ENCODE measurements at regions not wholly inside any gene's neighbourhood (a gene's known extent, or its start where the extent isn't known, plus 50 kb on each side); places are given as distances from the start of the nearest gene placed in this dataset.

- TF ChIP-seq EZH2phosphoT487 (IDR thresholded peaks at IDR 0.05; ENCODE audit: borderline replicate concordance, low read length) (no peak), CTCF (IDR thresholded peaks at IDR 0.05; ENCODE audit: low read depth, low read length, poor library complexity, severe bottlenecking) (no peak)
- no peaks in the 10 kb centered on the region for H3K27me3 ChIP-seq (ENCODE audit: control insufficient read depth, low read length)
- no peak overlapping the region for H3K4me2 ChIP-seq (ENCODE audit: low read length)
- H3K4me1 ChIP-seq (ENCODE audit: control insufficient read depth, low read length) = no peaks in the 10 kb centered on the region
- H3K36me3 ChIP-seq (ENCODE audit: control insufficient read depth, low read length) = no peaks in the 10 kb centered on the region
- no peak overlapping the region for H3K27ac ChIP-seq (ENCODE audit: low read depth, low read length)
- H3F3A ChIP-seq (ENCODE audit: control insufficient read depth, insufficient read depth) = no peaks in the 10 kb centered on the region
- no peak overlapping the region for H3K4me3 ChIP-seq (ENCODE audit: low read length)
- H4K20me1 ChIP-seq (ENCODE audit: control insufficient read depth, insufficient read depth, low read depth, low read length) = no peaks in the 10 kb centered on the region
- H3K9me2 ChIP-seq (replicated peaks; ENCODE audit: control insufficient read depth, low read length) = no peaks in the 10 kb centered on the region
- no peaks in the 10 kb centered on the region for H3K79me2 ChIP-seq (ENCODE audit: control insufficient read depth, low read length)
- H3K9me3 ChIP-seq (ENCODE audit: control insufficient read depth, insufficient read depth, low read length) = no peaks in the 10 kb centered on the region
Measured at GRCh38 chr6:97423190-97423589, 140.2 kb upstream of the MMS22L start.

- Histone ChIP-seq H3K4me1 (ENCODE audit: control insufficient read depth, low read length) (no peaks in the 10 kb centered on the region), H4K20me1 (ENCODE audit: control insufficient read depth, insufficient read depth, low read depth, low read length) (no peaks in the 10 kb centered on the region), H3K4me3 (ENCODE audit: low read length) (no peak overlapping the region), H3K27ac (ENCODE audit: low read depth, low read length) (no peak overlapping the region), H3K4me2 (ENCODE audit: low read length) (no peak overlapping the region), H3K27me3 (ENCODE audit: control insufficient read depth, low read length) (no peaks in the 10 kb centered on the region), H3K9me3 (ENCODE audit: control insufficient read depth, insufficient read depth, low read length) (no peaks in the 10 kb centered on the region), H3K79me2 (ENCODE audit: control insufficient read depth, low read length) (no peaks in the 10 kb centered on the region), H3K9me2 (replicated peaks; ENCODE audit: control insufficient read depth, low read length) (no peaks in the 10 kb centered on the region), H3F3A (ENCODE audit: control insufficient read depth, insufficient read depth) (no peaks in the 10 kb centered on the region), H3K36me3 (ENCODE audit: control insufficient read depth, low read length) (no peaks in the 10 kb centered on the region)
- no peak for TF ChIP-seq CTCF (IDR thresholded peaks at IDR 0.05; ENCODE audit: low read depth, low read length, poor library complexity, severe bottlenecking)
- TF ChIP-seq EZH2phosphoT487 (IDR thresholded peaks at IDR 0.05; ENCODE audit: borderline replicate concordance, low read length) = no peak
Measured at GRCh38 chr6:97427648-97428047, 144.6 kb upstream of the MMS22L start.

GRCh38 chr6:97437087-97437486 lies 154.1 kb upstream of the MMS22L start:
- peak; percentile 71 for TF ChIP-seq CTCF (IDR thresholded peaks at IDR 0.05; ENCODE audit: low read depth, low read length, poor library complexity, severe bottlenecking)
- no peak for TF ChIP-seq EZH2phosphoT487 (IDR thresholded peaks at IDR 0.05; ENCODE audit: borderline replicate concordance, low read length)
- no peak overlapping the region for H3K4me2 ChIP-seq (ENCODE audit: low read length)
- no peaks in the 10 kb centered on the region for H3F3A ChIP-seq (ENCODE audit: control insufficient read depth, insufficient read depth)
- H3K4me3 ChIP-seq (ENCODE audit: low read length) = no peak overlapping the region
- H3K27me3 ChIP-seq (ENCODE audit: control insufficient read depth, low read length) = no peaks in the 10 kb centered on the region
- no peaks in the 10 kb centered on the region for H3K4me1 ChIP-seq (ENCODE audit: control insufficient read depth, low read length)
- H3K79me2 ChIP-seq (ENCODE audit: control insufficient read depth, low read length) = no peaks in the 10 kb centered on the region
- H3K9me3 ChIP-seq (ENCODE audit: control insufficient read depth, insufficient read depth, low read length) = no peaks in the 10 kb centered on the region
- no peaks in the 10 kb centered on the region for H3K36me3 ChIP-seq (ENCODE audit: control insufficient read depth, low read length)
- no peaks in the 10 kb centered on the region for H3K9me2 ChIP-seq (replicated peaks; ENCODE audit: control insufficient read depth, low read length)
- no peak overlapping the region for H3K27ac ChIP-seq (ENCODE audit: low read depth, low read length)
- no peaks in the 10 kb centered on the region for H4K20me1 ChIP-seq (ENCODE audit: control insufficient read depth, insufficient read depth, low read depth, low read length)
